ENCODE measurements at regions not wholly inside any gene's neighbourhood (a gene's known extent, or its start where the extent isn't known, plus 50 kb on each side); places are given as distances from the start of the nearest gene placed in this dataset.

- TF ChIP-seq EZH2 (IDR thresholded peaks at IDR 0.05; ENCODE audit: borderline replicate concordance, insufficient read depth, low read depth, low read length, poor library complexity, severe bottlenecking) (no peak), CTCF (IDR thresholded peaks at IDR 0.05) (no peak)
Measured at GRCh38 chr9:12060811-12061210, 632.4 kb upstream of the TYRP1 start.

Measured in B cell (primary cell).